GM23338 (cell line): ENCODE measurements at regions not wholly inside any gene's neighbourhood (a gene's known extent, or its start where the extent isn't known, plus 50 kb on each side); places are given as distances from the start of the nearest gene placed in this dataset.

Experiments used
- ATAC-seq: fragments of 200-7000 bp; cut with Tn5 transposase; 3 replicates; pipeline ENCODE4 v1.9.1; 2020
- DNase-seq: peaks from one replicate; pipeline ENCODE4 v3.0.0-alpha.2; 2015; ENCODE audit warnings: low spot score
- H2AFZ ChIP-seq: fragments of 200-600 bp; sonication (generic); 2 replicates; pipeline ENCODE4 v1.8.0; 2016; ENCODE audit warnings: antibody characterized with exemption, mild to moderate bottlenecking, moderate library complexity
- H3F3A ChIP-seq: fragments of 200-600 bp; sonication (generic); replicated peaks from 2 replicates; pipeline ENCODE4 v1.8.0; 2017; ENCODE audit warnings: antibody characterized with exemption, mixed run types, low read depth
- H3K27ac ChIP-seq: fragments of 200-600 bp; sonication (generic); 2 replicates; pipeline ENCODE4 v1.6.1; 2016; ENCODE audit warnings: low read depth
- H3K27me3 ChIP-seq: fragments of 200-600 bp; sonication (generic); 2 replicates; pipeline ENCODE4 v1.8.0; 2016; ENCODE audit warnings: mild to moderate bottlenecking, mixed run types, moderate library complexity; ENCODE audit not compliant: insufficient read depth
- H3K36me3 ChIP-seq: fragments of 200-600 bp; sonication (generic); 2 replicates; pipeline ENCODE4 v1.8.0; 2016; ENCODE audit warnings: mild to moderate bottlenecking; ENCODE audit not compliant: insufficient read depth
- H3K4me1 ChIP-seq: fragments of 200-600 bp; sonication (generic); 2 replicates; pipeline ENCODE4 v1.8.0; 2016; ENCODE audit warnings: mild to moderate bottlenecking, moderate library complexity; ENCODE audit not compliant: insufficient read depth
- H3K4me2 ChIP-seq: fragments of 200-600 bp; sonication (generic); 2 replicates; pipeline ENCODE4 v1.7.1; 2017; ENCODE audit warnings: mixed run types
- H3K4me3 ChIP-seq: fragments of 200-600 bp; sonication (generic); 2 replicates; pipeline ENCODE4 v1.6.1; 2016; ENCODE audit warnings: mixed run types
- H3K79me2 ChIP-seq: fragments of 200-600 bp; sonication (generic); replicated peaks from 2 replicates; pipeline ENCODE4 v1.8.0; 2017; ENCODE audit warnings: mild to moderate bottlenecking; ENCODE audit not compliant: insufficient read depth
- H3K9me2 ChIP-seq: fragments of 200-600 bp; sonication (generic); 2 replicates; pipeline ENCODE4 v1.8.0; 2017; ENCODE audit not compliant: insufficient read depth
- H4K20me1 ChIP-seq: fragments of 200-600 bp; sonication (generic); replicated peaks from 2 replicates; pipeline ENCODE4 v1.8.0; 2017; ENCODE audit warnings: mild to moderate bottlenecking; ENCODE audit not compliant: insufficient read depth
- H3K27ac Mint-ChIP-seq: 2 replicates; pipeline ENCODE4 v1.8.0; 2020; ENCODE audit warnings: inconsistent platforms, mild to moderate bottlenecking, moderate library complexity, mixed read lengths
- H3K27me3 Mint-ChIP-seq: 3 replicates; pipeline ENCODE4 v1.8.0; 2022; ENCODE audit warnings: low read depth, mild to moderate bottlenecking, moderate library complexity, mixed read lengths, inconsistent platforms; ENCODE audit not compliant: insufficient read depth, poor library complexity
- H3K36me3 Mint-ChIP-seq: 3 replicates; pipeline ENCODE4 v1.8.0; 2021; ENCODE audit warnings: low read depth, mild to moderate bottlenecking, inconsistent platforms, moderate library complexity, mixed read lengths
- H3K4me1 Mint-ChIP-seq: 3 replicates; pipeline ENCODE4 v1.8.0; 2020; ENCODE audit warnings: mild to moderate bottlenecking, inconsistent platforms, mixed read lengths
- H3K4me3 Mint-ChIP-seq: 3 replicates; pipeline ENCODE4 v1.8.0; 2021; ENCODE audit warnings: moderate library complexity, mild to moderate bottlenecking, inconsistent platforms, mixed read lengths
- H3K9me3 Mint-ChIP-seq: 3 replicates; pipeline ENCODE4 v1.8.0; 2020; ENCODE audit warnings: moderate library complexity, mild to moderate bottlenecking, inconsistent platforms, mixed read lengths
- CREB1 ChIP-seq: fragments of 250-450 bp; sonication (Bioruptor Pico); IDR thresholded peaks from 2 replicates; pipeline ENCODE4 v1.5.0; 2020; ENCODE audit warnings: low read depth, mild to moderate bottlenecking, moderate library complexity
- EZH2 ChIP-seq: fragments of 200-600 bp; sonication (generic); IDR thresholded peaks from one replicate; pipeline ENCODE4 v1.8.0; 2017; ENCODE audit warnings: antibody characterized with exemption, mild to moderate bottlenecking, low read depth; ENCODE audit not compliant: unreplicated experiment
- EZH2phosphoT487 ChIP-seq: fragments of 200-600 bp; sonication (generic); IDR thresholded peaks from one replicate; pipeline ENCODE4 v1.8.1; 2018; ENCODE audit warnings: antibody characterized with exemption; ENCODE audit not compliant: unreplicated experiment
- JUNB ChIP-seq: IDR thresholded peaks from one replicate; pipeline ENCODE4 v1.6.1; 2016; ENCODE audit warnings: antibody characterized with exemption; ENCODE audit not compliant: unreplicated experiment
- NANOG ChIP-seq: IDR thresholded peaks from 2 replicates; pipeline ENCODE4 v1.6.1; 2016; ENCODE audit warnings: antibody characterized with exemption, borderline replicate concordance
- POLR2AphosphoS5 ChIP-seq: IDR thresholded peaks from 2 replicates; pipeline ENCODE4 v1.6.1; 2016; ENCODE audit warnings: antibody characterized with exemption, low read depth
- STAT1 ChIP-seq: IDR thresholded peaks from one replicate; pipeline ENCODE4 v1.6.1; 2016; ENCODE audit warnings: antibody characterized with exemption; ENCODE audit not compliant: unreplicated experiment
- ZNF331 ChIP-seq: fragments of 250-450 bp; sonication (Bioruptor Pico); IDR thresholded peaks from 2 replicates; pipeline ENCODE4 v1.5.0; 2020; ENCODE audit warnings: low read depth, mild to moderate bottlenecking, moderate library complexity
- TF ChIP-seq, protein P1 (sequence below), 2 experiments: fragments of 200-600 bp in 1 of 2; sonication (generic) in 1 of 2; conservative IDR thresholded peaks; 2 replicates each; pipeline versions ENCODE4 v1.5.1 to v1.6.1; 2016 to 2017; ENCODE audit warnings: antibody characterized with exemption in 2 of 2, low read depth in 2 of 2, mild to moderate bottlenecking in 2 of 2, moderate library complexity in 1 of 2
- TF ChIP-seq, protein P2 (sequence below): IDR thresholded peaks from 2 replicates; pipeline ENCODE4 v1.6.1; 2016; ENCODE audit warnings: antibody characterized with exemption
- TF ChIP-seq, protein P3 (sequence below): fragments of 250-450 bp; sonication (Bioruptor Pico); IDR thresholded peaks from 2 replicates; pipeline ENCODE4 v1.5.0; 2020; ENCODE audit warnings: mild to moderate bottlenecking, moderate library complexity

GRCh38 chr9:124134526-124134925 lies 123.0 kb downstream of the LHX2 start:
- Histone ChIP-seq H3K4me2 (no peak overlapping the region), H3K27me3 (no peaks in the 10 kb centered on the region), H3K79me2 (no peaks in the 10 kb centered on the region), H3K27ac (no peak overlapping the region), H3F3A (no peaks in the 10 kb centered on the region), H3K4me1 (no peaks in the 10 kb centered on the region), H3K36me3 (no peaks in the 10 kb centered on the region), H3K4me3 (no peak overlapping the region), H3K9me2 (no peaks in the 10 kb centered on the region), H2AFZ (no peak overlapping the region), H4K20me1 (no peaks in the 10 kb centered on the region)
- Mint-ChIP-seq H3K9me3 (no peaks in the 10 kb centered on the region), H3K4me1 (no peaks in the 10 kb centered on the region; the same call in 2 of the 3 replicates), H3K27me3 (peaks cover 6% of the 10 kb centered on the region), H3K36me3 (no peaks in the 10 kb centered on the region), H3K4me3 (no peak overlapping the region), H3K27ac (no peak overlapping the region; the same call in 1 of the 2 replicates)
- DNase-seq (no peak), ATAC-seq (no peak)
- TF ChIP-seq CREB1 (CRISPR knock-in tag) (no peak), NANOG (no peak), ZNF331 (CRISPR knock-in tag) (no peak), JUNB (no peak), EZH2phosphoT487 (no peak), EZH2 (no peak), STAT1 (no peak), POLR2AphosphoS5 (no peak)
- TF ChIP-seq, protein P1, sequence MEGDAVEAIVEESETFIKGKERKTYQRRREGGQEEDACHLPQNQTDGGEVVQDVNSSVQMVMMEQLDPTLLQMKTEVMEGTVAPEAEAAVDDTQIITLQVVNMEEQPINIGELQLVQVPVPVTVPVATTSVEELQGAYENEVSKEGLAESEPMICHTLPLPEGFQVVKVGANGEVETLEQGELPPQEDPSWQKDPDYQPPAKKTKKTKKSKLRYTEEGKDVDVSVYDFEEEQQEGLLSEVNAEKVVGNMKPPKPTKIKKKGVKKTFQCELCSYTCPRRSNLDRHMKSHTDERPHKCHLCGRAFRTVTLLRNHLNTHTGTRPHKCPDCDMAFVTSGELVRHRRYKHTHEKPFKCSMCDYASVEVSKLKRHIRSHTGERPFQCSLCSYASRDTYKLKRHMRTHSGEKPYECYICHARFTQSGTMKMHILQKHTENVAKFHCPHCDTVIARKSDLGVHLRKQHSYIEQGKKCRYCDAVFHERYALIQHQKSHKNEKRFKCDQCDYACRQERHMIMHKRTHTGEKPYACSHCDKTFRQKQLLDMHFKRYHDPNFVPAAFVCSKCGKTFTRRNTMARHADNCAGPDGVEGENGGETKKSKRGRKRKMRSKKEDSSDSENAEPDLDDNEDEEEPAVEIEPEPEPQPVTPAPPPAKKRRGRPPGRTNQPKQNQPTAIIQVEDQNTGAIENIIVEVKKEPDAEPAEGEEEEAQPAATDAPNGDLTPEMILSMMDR (conservative IDR thresholded peaks at IDR 0.05; ENCODE audit: low read depth in 2 of 2): no peak
- TF ChIP-seq, protein P2, sequence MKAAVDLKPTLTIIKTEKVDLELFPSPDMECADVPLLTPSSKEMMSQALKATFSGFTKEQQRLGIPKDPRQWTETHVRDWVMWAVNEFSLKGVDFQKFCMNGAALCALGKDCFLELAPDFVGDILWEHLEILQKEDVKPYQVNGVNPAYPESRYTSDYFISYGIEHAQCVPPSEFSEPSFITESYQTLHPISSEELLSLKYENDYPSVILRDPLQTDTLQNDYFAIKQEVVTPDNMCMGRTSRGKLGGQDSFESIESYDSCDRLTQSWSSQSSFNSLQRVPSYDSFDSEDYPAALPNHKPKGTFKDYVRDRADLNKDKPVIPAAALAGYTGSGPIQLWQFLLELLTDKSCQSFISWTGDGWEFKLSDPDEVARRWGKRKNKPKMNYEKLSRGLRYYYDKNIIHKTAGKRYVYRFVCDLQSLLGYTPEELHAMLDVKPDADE: no peak
- TF ChIP-seq, protein P3, sequence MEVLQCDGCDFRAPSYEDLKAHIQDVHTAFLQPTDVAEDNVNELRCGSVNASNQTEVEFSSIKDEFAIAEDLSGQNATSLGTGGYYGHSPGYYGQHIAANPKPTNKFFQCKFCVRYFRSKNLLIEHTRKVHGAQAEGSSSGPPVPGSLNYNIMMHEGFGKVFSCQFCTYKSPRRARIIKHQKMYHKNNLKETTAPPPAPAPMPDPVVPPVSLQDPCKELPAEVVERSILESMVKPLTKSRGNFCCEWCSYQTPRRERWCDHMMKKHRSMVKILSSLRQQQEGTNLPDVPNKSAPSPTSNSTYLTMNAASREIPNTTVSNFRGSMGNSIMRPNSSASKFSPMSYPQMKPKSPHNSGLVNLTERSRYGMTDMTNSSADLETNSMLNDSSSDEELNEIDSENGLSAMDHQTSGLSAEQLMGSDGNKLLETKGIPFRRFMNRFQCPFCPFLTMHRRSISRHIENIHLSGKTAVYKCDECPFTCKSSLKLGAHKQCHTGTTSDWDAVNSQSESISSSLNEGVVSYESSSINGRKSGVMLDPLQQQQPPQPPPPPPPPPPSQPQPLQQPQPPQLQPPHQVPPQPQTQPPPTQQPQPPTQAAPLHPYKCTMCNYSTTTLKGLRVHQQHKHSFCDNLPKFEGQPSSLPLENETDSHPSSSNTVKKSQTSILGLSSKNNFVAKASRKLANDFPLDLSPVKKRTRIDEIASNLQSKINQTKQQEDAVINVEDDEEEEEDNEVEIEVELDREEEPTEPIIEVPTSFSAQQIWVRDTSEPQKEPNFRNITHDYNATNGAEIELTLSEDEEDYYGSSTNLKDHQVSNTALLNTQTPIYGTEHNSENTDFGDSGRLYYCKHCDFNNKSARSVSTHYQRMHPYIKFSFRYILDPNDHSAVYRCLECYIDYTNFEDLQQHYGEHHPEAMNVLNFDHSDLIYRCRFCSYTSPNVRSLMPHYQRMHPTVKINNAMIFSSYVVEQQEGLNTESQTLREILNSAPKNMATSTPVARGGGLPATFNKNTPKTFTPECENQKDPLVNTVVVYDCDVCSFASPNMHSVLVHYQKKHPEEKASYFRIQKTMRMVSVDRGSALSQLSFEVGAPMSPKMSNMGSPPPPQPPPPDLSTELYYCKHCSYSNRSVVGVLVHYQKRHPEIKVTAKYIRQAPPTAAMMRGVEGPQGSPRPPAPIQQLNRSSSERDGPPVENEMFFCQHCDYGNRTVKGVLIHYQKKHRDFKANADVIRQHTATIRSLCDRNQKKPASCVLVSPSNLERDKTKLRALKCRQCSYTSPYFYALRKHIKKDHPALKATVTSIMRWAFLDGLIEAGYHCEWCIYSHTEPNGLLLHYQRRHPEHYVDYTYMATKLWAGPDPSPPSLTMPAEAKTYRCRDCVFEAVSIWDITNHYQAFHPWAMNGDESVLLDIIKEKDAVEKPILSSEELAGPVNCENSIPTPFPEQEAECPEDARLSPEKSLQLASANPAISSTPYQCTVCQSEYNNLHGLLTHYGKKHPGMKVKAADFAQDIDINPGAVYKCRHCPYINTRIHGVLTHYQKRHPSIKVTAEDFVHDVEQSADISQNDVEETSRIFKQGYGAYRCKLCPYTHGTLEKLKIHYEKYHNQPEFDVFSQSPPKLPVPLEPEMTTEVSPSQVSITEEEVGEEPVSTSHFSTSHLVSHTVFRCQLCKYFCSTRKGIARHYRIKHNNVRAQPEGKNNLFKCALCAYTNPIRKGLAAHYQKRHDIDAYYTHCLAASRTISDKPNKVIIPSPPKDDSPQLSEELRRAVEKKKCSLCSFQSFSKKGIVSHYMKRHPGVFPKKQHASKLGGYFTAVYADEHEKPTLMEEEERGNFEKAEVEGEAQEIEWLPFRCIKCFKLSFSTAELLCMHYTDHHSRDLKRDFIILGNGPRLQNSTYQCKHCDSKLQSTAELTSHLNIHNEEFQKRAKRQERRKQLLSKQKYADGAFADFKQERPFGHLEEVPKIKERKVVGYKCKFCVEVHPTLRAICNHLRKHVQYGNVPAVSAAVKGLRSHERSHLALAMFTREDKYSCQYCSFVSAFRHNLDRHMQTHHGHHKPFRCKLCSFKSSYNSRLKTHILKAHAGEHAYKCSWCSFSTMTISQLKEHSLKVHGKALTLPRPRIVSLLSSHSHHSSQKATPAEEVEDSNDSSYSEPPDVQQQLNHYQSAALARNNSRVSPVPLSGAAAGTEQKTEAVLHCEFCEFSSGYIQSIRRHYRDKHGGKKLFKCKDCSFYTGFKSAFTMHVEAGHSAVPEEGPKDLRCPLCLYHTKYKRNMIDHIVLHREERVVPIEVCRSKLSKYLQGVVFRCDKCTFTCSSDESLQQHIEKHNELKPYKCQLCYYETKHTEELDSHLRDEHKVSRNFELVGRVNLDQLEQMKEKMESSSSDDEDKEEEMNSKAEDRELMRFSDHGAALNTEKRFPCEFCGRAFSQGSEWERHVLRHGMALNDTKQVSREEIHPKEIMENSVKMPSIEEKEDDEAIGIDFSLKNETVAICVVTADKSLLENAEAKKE (CRISPR knock-in tag): no peak
